SJCRH30 (cell line): ENCODE measurements at regions not wholly inside any gene's neighbourhood (a gene's known extent, or its start where the extent isn't known, plus 50 kb on each side); places are given as distances from the start of the nearest gene placed in this dataset.
"Not testable (repeated sequence)": the region's sequence is repeated elsewhere in the genome, so short reads cannot be mapped to it uniquely, and the experiment has no call there.

ENCODE experiments used
- DNase-seq, 2 experiments: peaks; one replicate each; pipeline ENCODE4 v3.0.0-alpha.2; 2015 to 2020
- H3K27ac ChIP-seq: fragments of 250-450 bp; sonication (Bioruptor Pico); 2 replicates; pipeline ENCODE4 v1.5.1; 2020; ENCODE audit warnings: mild to moderate bottlenecking, moderate library complexity
- H3K27me3 ChIP-seq: fragments of 250-450 bp; sonication (Bioruptor Pico); 2 replicates; pipeline ENCODE4 v1.5.1; 2020; ENCODE audit warnings: mild to moderate bottlenecking, moderate library complexity
- H3K36me3 ChIP-seq: fragments of 250-450 bp; sonication (Bioruptor Pico); 2 replicates; pipeline ENCODE4 v1.5.1; 2020; ENCODE audit warnings: mild to moderate bottlenecking, moderate library complexity
- H3K4me1 ChIP-seq: fragments of 250-450 bp; sonication (Bioruptor Pico); 2 replicates; pipeline ENCODE4 v1.5.1; 2020; ENCODE audit warnings: mild to moderate bottlenecking, moderate library complexity
- H3K4me3 ChIP-seq: fragments of 250-450 bp; sonication (Bioruptor Pico); 2 replicates; pipeline ENCODE4 v1.5.1; 2020; ENCODE audit warnings: mild to moderate bottlenecking, moderate library complexity
- H3K9me3 ChIP-seq: fragments of 250-450 bp; sonication (Bioruptor Pico); replicated peaks from 2 replicates; pipeline ENCODE4 v1.5.1; 2020; ENCODE audit warnings: mild to moderate bottlenecking, moderate library complexity

GRCh38 chr22:22755778-22756100 lies 111.3 kb downstream of the GGTLC2 start:
- Histone ChIP-seq H3K9me3 (no peaks in the 10 kb centered on the region), H3K27me3 (no peaks in the 10 kb centered on the region), H3K4me3 (no peak overlapping the region), H3K36me3 (no peaks in the 10 kb centered on the region), H3K4me1 (peaks cover 8% of the 10 kb centered on the region), H3K27ac (no peak overlapping the region)
- no peak for DNase-seq

DNA sequence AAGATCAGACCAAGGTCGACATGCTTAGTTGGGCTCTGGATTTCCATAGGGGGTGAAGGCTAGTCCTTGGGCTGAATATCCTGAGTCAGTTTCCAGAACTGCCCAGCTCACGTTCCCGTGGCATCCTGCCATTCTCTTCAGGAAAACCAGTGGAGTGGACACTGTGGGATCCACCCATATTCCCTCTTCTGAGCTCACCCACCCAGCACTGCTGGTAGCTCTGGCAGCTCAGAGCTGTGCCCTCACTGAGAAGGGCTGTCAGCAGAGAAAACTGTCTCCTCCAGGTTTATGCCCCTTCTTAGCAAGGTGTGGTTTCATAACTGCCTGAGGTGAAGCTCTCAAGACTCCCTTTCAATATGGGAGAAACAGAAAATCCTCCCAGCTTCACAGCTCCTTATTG lies 111.7 kb downstream of the GGTLC2 start:
- H3K36me3 ChIP-seq = no peaks in the 10 kb centered on the region
- no peaks in the 10 kb centered on the region for H3K27me3 ChIP-seq
- peaks cover 8% of the 10 kb centered on the region for H3K4me1 ChIP-seq
- H3K4me3 ChIP-seq = no peak overlapping the region
- no peak overlapping the region for H3K27ac ChIP-seq
- no peak for DNase-seq
- no peaks in the 10 kb centered on the region for H3K9me3 ChIP-seq

DNA sequence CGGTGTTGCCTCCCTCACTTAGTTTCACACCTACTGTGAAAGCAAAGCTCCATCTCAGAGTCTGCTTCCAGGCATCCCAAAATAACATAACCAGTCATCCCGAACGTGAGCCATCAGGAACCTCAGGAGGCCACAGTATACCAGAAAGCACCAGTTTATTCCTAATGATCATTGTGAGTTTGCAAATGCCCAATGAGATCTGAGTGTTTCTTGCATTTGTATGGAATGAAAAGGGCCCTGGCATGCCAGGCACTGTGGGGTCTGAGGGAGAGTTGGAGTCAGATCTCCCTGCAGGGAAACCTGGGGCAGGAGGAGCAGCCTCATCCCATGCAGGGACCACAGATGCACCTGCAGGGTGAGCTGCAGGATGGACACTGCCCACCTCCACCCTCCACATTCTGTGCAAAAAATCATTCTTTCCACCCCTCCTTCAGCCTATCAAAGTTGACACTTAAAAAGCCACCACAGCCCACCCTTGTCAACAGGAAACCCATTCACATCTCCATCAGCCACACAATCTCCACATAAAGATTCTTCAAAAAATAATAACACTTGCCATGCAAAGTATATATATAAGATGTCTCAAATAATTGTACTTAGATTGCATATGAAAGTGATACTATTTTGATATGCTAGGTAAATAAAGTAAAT lies 112.3 kb downstream of the GGTLC2 start:
- not testable (repeated sequence) for H3K4me3 ChIP-seq, H3K9me3 ChIP-seq, H3K4me1 ChIP-seq, H3K36me3 ChIP-seq, H3K27ac ChIP-seq, DNase-seq, H3K27me3 ChIP-seq

GRCh38 chr22:22758101-22758807 lies 113.8 kb downstream of the GGTLC2 start:
- not testable (repeated sequence) for H3K27ac ChIP-seq, DNase-seq, H3K4me1 ChIP-seq, H3K36me3 ChIP-seq, H3K4me3 ChIP-seq, H3K9me3 ChIP-seq, H3K27me3 ChIP-seq

DNA sequence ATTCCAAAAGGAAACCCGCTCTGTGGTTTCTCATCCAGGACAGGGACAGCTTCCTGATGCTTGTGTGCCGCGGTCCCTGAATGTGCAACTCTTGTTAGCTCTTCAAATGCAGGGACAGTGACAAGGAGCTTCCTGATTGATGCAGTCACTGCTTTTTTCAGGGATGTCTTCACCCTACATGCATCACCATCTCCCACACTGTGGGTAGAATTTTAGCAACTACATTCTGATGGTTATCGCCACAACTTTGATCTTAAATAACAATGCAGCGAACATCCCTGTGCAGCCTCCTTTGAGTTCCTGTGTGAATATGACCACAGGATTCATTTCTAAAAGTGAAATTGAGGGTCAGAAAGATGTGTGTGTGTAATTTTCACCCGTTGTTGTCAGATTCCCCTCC lies 115.0 kb downstream of the GGTLC2 start:
- Histone ChIP-seq H3K27me3 (no peaks in the 10 kb centered on the region), H3K9me3 (no peaks in the 10 kb centered on the region), H3K36me3 (no peaks in the 10 kb centered on the region), H3K4me3 (no peak overlapping the region), H3K27ac (no peak overlapping the region), H3K4me1 (peaks cover 8% of the 10 kb centered on the region)
- no peak for DNase-seq

DNA sequence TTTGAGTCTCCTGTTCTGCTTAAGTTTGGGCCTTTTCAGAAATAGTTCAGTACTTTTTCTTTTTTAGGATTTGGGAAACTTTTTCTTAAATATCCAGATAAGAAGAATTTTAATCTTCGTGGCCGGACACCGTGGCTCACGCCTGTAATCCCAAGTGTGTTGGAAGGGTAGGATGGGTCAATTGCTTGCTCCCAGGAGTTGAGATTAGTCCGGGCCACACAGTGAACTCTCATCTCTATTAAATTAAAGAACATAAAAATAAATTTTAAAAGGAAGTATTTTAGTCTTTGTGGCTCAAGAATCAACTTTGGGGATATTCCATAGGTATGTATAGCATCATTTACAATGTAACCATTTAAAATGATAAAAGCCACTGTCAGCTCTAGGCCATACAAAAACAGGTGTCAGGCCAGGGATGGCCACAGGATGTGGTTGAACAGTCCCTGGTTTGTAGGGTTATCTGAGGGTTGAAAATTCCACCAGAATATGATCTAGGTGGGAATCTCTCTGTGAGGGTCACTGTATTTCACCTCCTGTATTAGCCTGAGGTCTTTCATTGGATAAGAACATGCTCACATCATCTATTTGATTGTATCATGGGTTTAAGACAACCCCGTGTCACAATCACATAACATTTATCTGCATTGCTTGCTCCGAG lies 115.6 kb downstream of the GGTLC2 start:
- Histone ChIP-seq H3K36me3 (no peaks in the 10 kb centered on the region), H3K4me3 (no peak overlapping the region), H3K27me3 (no peaks in the 10 kb centered on the region), H3K27ac (no peak overlapping the region), H3K4me1 (peaks cover 8% of the 10 kb centered on the region), H3K9me3 (no peaks in the 10 kb centered on the region)
- peak in 1 of 2 experiments; percentile 67 for DNase-seq

- H3K27ac ChIP-seq = no peak overlapping the region
- peaks cover 8% of the 10 kb centered on the region for H3K4me1 ChIP-seq
- DNase-seq = no peak
- H3K36me3 ChIP-seq = no peaks in the 10 kb centered on the region
- no peaks in the 10 kb centered on the region for H3K27me3 ChIP-seq
- H3K9me3 ChIP-seq = no peaks in the 10 kb centered on the region
- no peak overlapping the region for H3K4me3 ChIP-seq
Observed at GRCh38 chr22:22761606-22761962, 117.2 kb downstream of the GGTLC2 start.

GRCh38 chr22:22761963-22762772 lies 117.8 kb downstream of the GGTLC2 start:
- H3K36me3 ChIP-seq = no peaks in the 10 kb centered on the region
- no peak for DNase-seq

GRCh38 chr22:22763512-22763911 lies 119.1 kb downstream of the GGTLC2 start:
- no peak for DNase-seq
- H3K36me3 ChIP-seq = no peaks in the 10 kb centered on the region

More at GRCh38 chr22:22761963-22762772, 117.8 kb downstream of the GGTLC2 start:
- H3K4me3 ChIP-seq = no peak overlapping the region
- no peaks in the 10 kb centered on the region for H3K9me3 ChIP-seq
- no peak overlapping the region for H3K27ac ChIP-seq
- no peaks in the 10 kb centered on the region for H3K27me3 ChIP-seq
- peaks cover 8% of the 10 kb centered on the region for H3K4me1 ChIP-seq

GRCh38 chr22:22764085-22764484 lies 119.7 kb downstream of the GGTLC2 start:
- Histone ChIP-seq H3K9me3 (no peaks in the 10 kb centered on the region), H3K27ac (no peak overlapping the region), H3K27me3 (no peaks in the 10 kb centered on the region), H3K4me1 (peaks cover 8% of the 10 kb centered on the region), H3K36me3 (no peaks in the 10 kb centered on the region), H3K4me3 (no peak overlapping the region)
- no peak for DNase-seq

More at GRCh38 chr22:22763512-22763911, 119.1 kb downstream of the GGTLC2 start:
- H3K27me3 ChIP-seq = no peaks in the 10 kb centered on the region
- no peak overlapping the region for H3K4me3 ChIP-seq
- no peak overlapping the region for H3K27ac ChIP-seq
- H3K9me3 ChIP-seq = no peaks in the 10 kb centered on the region
- H3K4me1 ChIP-seq = peaks cover 8% of the 10 kb centered on the region

- Histone ChIP-seq H3K36me3 (no peaks in the 10 kb centered on the region), H3K27me3 (no peaks in the 10 kb centered on the region), H3K9me3 (no peaks in the 10 kb centered on the region), H3K27ac (no peak overlapping the region), H3K4me3 (no peak overlapping the region), H3K4me1 (no peaks in the 10 kb centered on the region)
- peak in 1 of 2 experiments; percentile 24 for DNase-seq
Observed at GRCh38 chr22:22767876-22768602, 119.6 kb upstream of the IGLL5 start.

GRCh38 chr22:22768885-22769284 lies 118.7 kb upstream of the IGLL5 start:
- H3K9me3 ChIP-seq = no peaks in the 10 kb centered on the region
- H3K27ac ChIP-seq = no peak overlapping the region
- no peaks in the 10 kb centered on the region for H3K27me3 ChIP-seq
- no peak for DNase-seq
- H3K4me1 ChIP-seq = no peaks in the 10 kb centered on the region
- H3K36me3 ChIP-seq = no peaks in the 10 kb centered on the region
- H3K4me3 ChIP-seq = no peak overlapping the region

GRCh38 chr22:22769434-22770279 lies 118.0 kb upstream of the IGLL5 start:
- H3K27ac ChIP-seq = no peak overlapping the region
- H3K27me3 ChIP-seq = no peaks in the 10 kb centered on the region
- no peaks in the 10 kb centered on the region for H3K9me3 ChIP-seq
- H3K4me3 ChIP-seq = no peak overlapping the region
- no peaks in the 10 kb centered on the region for H3K4me1 ChIP-seq
- DNase-seq = no peak
- no peaks in the 10 kb centered on the region for H3K36me3 ChIP-seq
